ENCODE measurements at regions not wholly inside any gene's neighbourhood (a gene's known extent, or its start where the extent isn't known, plus 50 kb on each side); places are given as distances from the start of the nearest gene placed in this dataset.

GRCh38 chr12:107364875-107365518 is 271.6 kb upstream of the CRY1 start:
- CTCF ChIA-PET (ENCODE audit: low intra/inter-chr PET ratio) = no interaction called here
- FAIRE-seq (no peak), DNase-seq (ENCODE audit: extremely low read depth in 1 of 4, low spot score in 3 of 4) (no peak), ATAC-seq (no peak)
- 2% methylated on average over 3 of the region's 3 CpGs for WGBS (ENCODE audit: insufficient coverage, low coverage, missing lambda C conversion rate)
- Histone ChIP-seq H3K36me3 (ENCODE audit: control insufficient read depth, insufficient read depth, low read length) (no peaks in the 10 kb centered on the region), H3K9ac (ENCODE audit: insufficient read depth in 1 of 2, low read depth in 2 of 2, low read length in 2 of 2) (no peak overlapping the region), H3K9me3 (replicated peaks; ENCODE audit: control insufficient read depth, insufficient read depth, low read depth, low read length) (no peaks in the 10 kb centered on the region), H3K27ac (ENCODE audit: extremely low read depth, low read depth, low read length) (no peak overlapping the region), H3K79me2 (ENCODE audit: control insufficient read depth, insufficient read depth, low read length) (no peaks in the 10 kb centered on the region), H3K4me3 (no peak overlapping the region), H3K9me1 (ENCODE audit: control insufficient read depth, insufficient read depth, low read length) (no peaks in the 10 kb centered on the region), H2AFZ (ENCODE audit: low read depth, low read length) (no peak overlapping the region), H4K20me1 (replicated peaks; ENCODE audit: control insufficient read depth, insufficient read depth, low read length) (no peaks in the 10 kb centered on the region), H3K4me2 (ENCODE audit: insufficient read depth, low read length) (no peak overlapping the region), H3K4me1 (replicated peaks in 1 of 2; ENCODE audit: control insufficient read depth in 2 of 2, insufficient read depth in 2 of 2, low read length in 2 of 2) (no peaks in the 10 kb centered on the region), H3K27me3 (ENCODE audit: control insufficient read depth in 2 of 2, insufficient read depth in 2 of 2, low read length in 2 of 2) (peaks cover 3 to 9% of the 10 kb centered on the region in 2 experiments; a peak in 3 of 5 replicates)
- POLR2A ChIA-PET = no interaction called here
- in situ Hi-C loops (cut with MboI) (no loop called here), intact Hi-C loops (cut with micrococcal nuclease) (no loop called here)
- TF ChIP-seq RBM15 (IDR thresholded peaks at IDR 0.05; ENCODE audit: insufficient read depth, low read length) (no peak), COPS2 (conservative IDR thresholded peaks at IDR 0.05) (no peak), U2AF1 (optimal IDR thresholded peaks at IDR 0.05; ENCODE audit: low read depth, low read length) (no peak), WHSC1 (IDR thresholded peaks at IDR 0.05; ENCODE audit: low read length) (no peak), SNIP1 (IDR thresholded peaks at IDR 0.05; ENCODE audit: low read depth) (no peak), ZNF24 (IDR thresholded peaks at IDR 0.05) (no peak), RBM25 (IDR thresholded peaks at IDR 0.05; ENCODE audit: low read depth, low read length, severe bottlenecking) (peak; percentile 42)
- no TSS peak for BruUV-seq (replicated peaks)

- 0% methylated on average over 3 of the region's 3 CpGs for WGBS (ENCODE audit: insufficient coverage, low coverage, missing lambda C conversion rate)
- FAIRE-seq = no peak
- no TSS peak for BruUV-seq (replicated peaks)
- no peak for ATAC-seq
- H3K36me3 ChIP-seq (ENCODE audit: control insufficient read depth, insufficient read depth, low read length) = no peaks in the 10 kb centered on the region
- ChIA-PET POLR2A (no interaction called here), CTCF (ENCODE audit: low intra/inter-chr PET ratio) (no interaction called here)
- peaks cover 3 to 9% of the 10 kb centered on the region in 2 experiments; a peak in 3 of 5 replicates for H3K27me3 ChIP-seq (ENCODE audit: control insufficient read depth in 2 of 2, insufficient read depth in 2 of 2, low read length in 2 of 2)
- H3K9ac ChIP-seq (ENCODE audit: insufficient read depth in 1 of 2, low read depth in 2 of 2, low read length in 2 of 2) = no peak overlapping the region
- no peak overlapping the region for H2AFZ ChIP-seq (ENCODE audit: low read depth, low read length)
- no peak overlapping the region for H3K4me2 ChIP-seq (ENCODE audit: insufficient read depth, low read length)
- H3K79me2 ChIP-seq (ENCODE audit: control insufficient read depth, insufficient read depth, low read length) = no peaks in the 10 kb centered on the region
- H3K4me1 ChIP-seq (replicated peaks in 1 of 2; ENCODE audit: control insufficient read depth in 2 of 2, insufficient read depth in 2 of 2, low read length in 2 of 2) = no peaks in the 10 kb centered on the region
- in situ Hi-C loops (cut with MboI) (no loop called here), intact Hi-C loops (cut with micrococcal nuclease) (no loop called here)
- no peak overlapping the region for H3K27ac ChIP-seq (ENCODE audit: extremely low read depth, low read depth, low read length)
- no peak overlapping the region for H3K4me3 ChIP-seq
- no peaks in the 10 kb centered on the region for H3K9me1 ChIP-seq (ENCODE audit: control insufficient read depth, insufficient read depth, low read length)
- no peak for DNase-seq (ENCODE audit: extremely low read depth in 1 of 4, low spot score in 3 of 4)
- TF ChIP-seq ZNF280A (IDR thresholded peaks at IDR 0.05; ENCODE audit: low read depth, partially characterized antibody) (no peak), POLR2B (IDR thresholded peaks at IDR 0.05; ENCODE audit: low read depth, partially characterized antibody) (no peak), ADNP (tag; IDR thresholded peaks at IDR 0.05) (no peak), ZKSCAN3 (CRISPR knock-in tag; IDR thresholded peaks at IDR 0.05) (no peak), NR1H2 (CRISPR knock-in tag; IDR thresholded peaks at IDR 0.05) (no peak), EGR1 (conservative IDR thresholded peaks at IDR 0.05) (no peak), STAT5B (CRISPR knock-in tag; IDR thresholded peaks at IDR 0.05) (no peak), ZNF695 (CRISPR knock-in tag; IDR thresholded peaks at IDR 0.05) (no peak)
- H3K9me3 ChIP-seq (replicated peaks; ENCODE audit: control insufficient read depth, insufficient read depth, low read depth, low read length) = no peaks in the 10 kb centered on the region
- H4K20me1 ChIP-seq (replicated peaks; ENCODE audit: control insufficient read depth, insufficient read depth, low read length) = no peaks in the 10 kb centered on the region
Observed at GRCh38 chr12:107365703-107366102, 272.4 kb upstream of the CRY1 start.
